GM23248 (cell line): ENCODE measurements at regions not wholly inside any gene's neighbourhood (a gene's known extent, or its start where the extent isn't known, plus 50 kb on each side); places are given as distances from the start of the nearest gene placed in this dataset.

Experiments used
- EZH2 ChIP-seq: fragments of 200-600 bp; sonication (generic); IDR thresholded peaks from 2 replicates; pipeline ENCODE4 v1.6.1; 2018; ENCODE audit warnings: antibody characterized with exemption, mild to moderate bottlenecking; ENCODE audit not compliant: insufficient read depth, poor library complexity, severe bottlenecking
- EZH2phosphoT487 ChIP-seq: fragments of 200-600 bp; sonication (generic); IDR thresholded peaks from 2 replicates; pipeline ENCODE4 v1.6.1; 2018; ENCODE audit warnings: antibody characterized with exemption, moderate library complexity, mild to moderate bottlenecking, low read depth; ENCODE audit not compliant: insufficient read depth

DNA sequence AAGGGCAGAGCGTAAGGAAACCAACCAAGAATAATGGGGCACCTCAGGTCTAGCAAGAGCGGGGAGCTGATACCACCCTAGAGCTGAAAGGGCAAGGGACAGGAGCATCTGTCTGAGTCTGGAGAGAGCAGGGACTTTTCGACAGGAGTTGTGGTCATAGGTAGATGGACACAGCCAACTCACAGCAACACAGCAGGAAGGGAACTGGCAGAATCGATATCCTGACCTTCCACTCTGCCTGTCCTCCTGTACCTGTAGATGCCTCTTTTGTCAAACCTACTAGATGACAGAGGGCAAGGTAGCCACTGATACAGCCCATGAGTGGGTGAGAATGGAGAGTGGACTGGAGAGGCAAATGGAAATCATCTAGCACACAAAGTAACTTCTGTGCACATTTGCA lies 247.2 kb upstream of the EGLN3 start:
- no peak for TF ChIP-seq EZH2
- no peak for TF ChIP-seq EZH2phosphoT487
